HG03175 (cell line): ENCODE measurements at regions not wholly inside any gene's neighbourhood (a gene's known extent, or its start where the extent isn't known, plus 50 kb on each side); places are given as distances from the start of the nearest gene placed in this dataset.
"Not testable (repeated sequence)": the region's sequence is repeated elsewhere in the genome, so short reads cannot be mapped to it uniquely, and the experiment has no call there.

Experiments used
- ATAC-seq: cut with Tn5 transposase; IDR thresholded peaks from one replicate; pipeline ENCODE4 v1.9.1; 2021; ENCODE audit warnings: mild to moderate bottlenecking, moderate library complexity; ENCODE audit not compliant: unreplicated experiment

DNA sequence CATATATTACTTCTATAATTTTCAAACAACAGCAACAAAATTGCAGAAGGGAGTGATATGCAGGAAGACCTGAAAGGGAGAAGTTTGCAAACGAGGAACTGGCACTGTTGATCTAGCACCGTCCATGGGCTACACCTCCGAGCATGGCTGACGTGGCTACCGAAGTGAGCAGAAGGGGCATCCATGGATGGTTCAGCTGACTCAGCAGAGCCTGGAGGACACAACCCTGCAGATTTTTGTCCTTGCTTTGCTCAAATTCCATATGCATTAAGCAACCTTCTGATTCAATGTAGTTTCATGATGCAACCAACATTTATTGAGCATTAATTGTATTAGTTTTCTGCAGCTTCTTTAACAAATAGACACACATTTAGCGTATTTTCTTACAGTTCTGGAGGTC lies 191.2 kb downstream of the C1orf94 start:
- no peak for ATAC-seq

DNA sequence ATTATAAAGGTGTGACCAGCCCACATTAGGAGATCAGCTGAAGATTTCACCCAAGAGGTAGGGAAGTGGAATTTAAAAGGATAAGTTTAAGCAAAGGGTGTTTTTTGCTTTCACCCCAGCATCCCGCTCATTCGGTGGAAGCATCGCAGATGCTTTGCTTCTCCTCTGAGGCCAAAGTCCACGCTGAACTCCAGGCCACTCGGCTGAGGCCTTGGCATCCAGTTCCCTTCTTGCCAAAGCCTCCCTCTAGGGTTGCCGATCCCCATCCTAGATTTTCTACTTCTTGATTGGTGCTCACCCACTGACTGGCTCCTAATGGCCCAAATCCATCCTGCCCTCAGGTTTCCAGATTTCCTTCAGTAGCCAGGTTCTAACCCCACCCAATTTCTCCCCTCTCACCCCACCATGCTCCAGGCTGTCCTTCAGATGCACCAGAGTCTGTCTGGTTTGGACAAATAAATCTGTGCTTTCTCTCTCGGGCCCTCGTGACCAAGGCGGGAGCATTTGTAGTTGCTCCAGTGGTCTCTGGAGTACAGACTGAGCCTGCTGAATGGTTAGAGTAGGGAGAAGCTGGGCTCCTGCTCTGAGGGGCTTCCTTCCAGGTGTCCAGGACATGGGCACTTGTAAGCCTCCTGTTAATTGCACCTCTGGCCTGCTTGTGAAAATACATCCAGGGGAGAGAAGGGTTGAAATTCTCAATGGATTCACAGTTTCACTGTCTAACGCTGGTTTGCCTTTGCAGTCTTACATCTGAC lies 193.2 kb downstream of the C1orf94 start:
- ATAC-seq, result no peak

DNA sequence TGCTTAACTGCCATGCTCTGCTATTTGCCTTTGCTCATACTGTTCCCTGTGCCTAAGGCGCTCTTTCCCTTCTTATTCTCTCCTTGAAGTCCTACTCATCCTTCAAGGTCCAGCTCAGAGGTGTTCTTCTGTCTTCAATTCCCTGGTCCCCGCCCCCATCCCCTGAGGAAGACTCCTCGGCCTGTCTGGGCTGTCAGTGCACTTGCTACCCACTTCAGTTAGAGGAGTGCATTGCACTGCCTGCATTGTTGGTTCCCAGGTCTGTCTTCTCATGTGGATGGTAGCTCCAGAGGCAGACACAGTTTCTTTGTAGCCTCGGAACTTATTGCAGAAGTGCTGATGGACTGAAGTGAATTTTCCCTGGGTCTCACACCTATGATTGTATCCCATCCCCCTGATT lies 194.0 kb downstream of the C1orf94 start:
- ATAC-seq, result no peak

DNA sequence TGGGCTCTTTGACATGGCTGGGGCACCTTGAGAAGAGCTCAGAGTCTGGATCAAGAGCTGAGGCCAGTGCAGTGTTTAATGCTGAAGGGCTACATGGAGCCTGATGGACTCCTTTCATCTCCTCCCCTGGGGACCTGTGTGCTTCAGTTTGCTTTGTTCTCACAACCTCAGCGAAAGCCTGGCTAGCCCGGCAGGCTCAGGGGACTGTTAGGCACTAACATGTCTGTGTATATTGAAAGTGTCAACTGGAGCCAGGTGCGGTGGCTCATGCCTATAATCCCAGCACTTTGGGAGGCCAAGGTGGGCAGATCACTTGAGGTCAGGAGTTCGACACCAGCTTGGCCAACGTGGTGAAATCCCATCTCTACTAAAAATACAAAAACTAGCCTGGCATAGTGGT lies 194.5 kb downstream of the C1orf94 start:
- ATAC-seq, result not testable (repeated sequence)

DNA sequence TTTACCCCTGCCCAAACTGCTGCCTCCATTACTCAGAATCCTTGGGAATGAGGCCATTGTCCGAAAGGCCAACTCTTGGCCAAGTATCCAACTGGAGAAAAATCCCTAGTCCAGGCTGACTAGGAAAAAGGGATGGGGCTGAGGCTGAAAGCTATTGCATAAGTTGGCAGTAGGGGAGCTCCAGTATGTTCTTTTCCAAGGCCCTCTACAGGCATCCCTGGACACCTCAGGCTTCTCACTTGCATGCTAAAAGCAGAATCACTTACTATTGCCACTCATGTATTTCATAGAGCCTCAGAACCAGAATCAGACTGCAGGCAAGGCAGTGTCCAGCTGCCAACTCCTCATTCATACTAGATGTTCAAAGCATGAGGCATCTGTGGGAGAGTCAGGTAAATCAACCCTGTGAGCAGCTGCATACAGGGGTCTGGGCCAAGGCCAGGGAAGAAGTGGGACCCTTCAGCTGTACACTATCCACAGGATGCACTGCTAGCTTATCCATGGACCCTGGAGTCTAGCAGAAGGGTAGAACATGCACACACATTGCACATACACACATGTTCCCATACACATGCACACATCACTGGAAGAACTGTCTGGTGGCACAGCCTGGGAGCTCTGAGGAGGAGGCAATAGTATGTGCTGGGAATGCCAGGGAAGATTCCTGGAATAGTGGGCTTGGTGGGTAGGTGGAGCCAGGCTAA lies 195.3 kb downstream of the C1orf94 start:
- ATAC-seq, result no peak

DNA sequence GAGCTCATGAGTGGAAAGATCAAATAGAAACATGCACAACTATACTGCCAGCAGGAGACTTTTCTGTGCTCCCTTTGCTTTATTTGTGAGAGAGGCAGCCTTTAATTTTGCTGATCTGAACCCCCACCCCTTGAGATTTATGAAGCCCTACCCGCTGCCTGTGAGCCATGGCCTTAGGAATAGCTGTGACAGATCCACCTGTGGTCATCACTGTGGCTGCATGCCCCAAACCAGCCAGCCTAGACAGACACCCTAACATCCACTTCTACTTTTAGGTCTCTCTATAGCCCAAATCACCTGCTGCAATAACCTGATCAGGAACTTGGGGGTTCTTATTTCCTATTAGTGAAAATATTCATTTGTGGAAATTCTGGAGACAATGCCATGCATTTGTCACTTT lies 196.2 kb downstream of the C1orf94 start:
- no peak for ATAC-seq

DNA sequence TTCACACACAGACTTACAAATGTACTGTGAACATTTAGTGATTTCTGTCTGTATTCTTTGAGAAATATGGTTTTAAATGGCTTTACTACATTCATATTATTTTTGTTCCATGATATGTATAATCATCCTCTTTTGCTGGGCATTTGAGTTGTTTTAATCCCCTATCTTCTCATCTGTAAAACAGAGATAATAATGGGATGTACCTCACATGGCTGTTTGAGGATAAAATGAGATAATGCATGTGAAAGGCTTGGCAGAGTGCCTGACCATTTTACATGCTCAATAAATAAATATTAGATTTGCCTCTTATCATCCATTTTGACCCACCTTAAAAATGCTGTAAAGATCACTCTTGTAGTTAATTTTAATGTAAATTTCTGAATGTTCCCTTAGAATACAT lies 197.2 kb downstream of the C1orf94 start:
- ATAC-seq, result no peak

DNA sequence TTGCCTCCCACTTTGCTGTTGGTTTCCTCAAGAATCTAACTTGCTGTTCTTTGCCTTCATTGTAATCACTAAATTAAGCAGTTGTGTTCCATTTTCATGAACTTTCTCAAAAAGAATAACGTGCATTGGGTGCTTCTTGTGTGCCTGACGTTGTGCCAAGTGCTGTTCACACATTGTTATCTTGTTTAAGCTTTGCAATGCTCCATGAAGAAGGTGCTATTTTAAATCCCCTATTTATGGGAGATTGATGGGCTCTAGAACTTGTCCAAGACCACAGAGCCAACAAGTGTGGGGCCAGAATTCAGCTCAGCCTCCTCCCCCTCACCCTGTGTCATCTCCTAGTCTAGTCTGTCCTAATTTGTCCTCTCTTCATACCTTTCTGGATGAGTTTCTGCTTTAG lies 199.8 kb downstream of the C1orf94 start:
- ATAC-seq, result no peak

DNA sequence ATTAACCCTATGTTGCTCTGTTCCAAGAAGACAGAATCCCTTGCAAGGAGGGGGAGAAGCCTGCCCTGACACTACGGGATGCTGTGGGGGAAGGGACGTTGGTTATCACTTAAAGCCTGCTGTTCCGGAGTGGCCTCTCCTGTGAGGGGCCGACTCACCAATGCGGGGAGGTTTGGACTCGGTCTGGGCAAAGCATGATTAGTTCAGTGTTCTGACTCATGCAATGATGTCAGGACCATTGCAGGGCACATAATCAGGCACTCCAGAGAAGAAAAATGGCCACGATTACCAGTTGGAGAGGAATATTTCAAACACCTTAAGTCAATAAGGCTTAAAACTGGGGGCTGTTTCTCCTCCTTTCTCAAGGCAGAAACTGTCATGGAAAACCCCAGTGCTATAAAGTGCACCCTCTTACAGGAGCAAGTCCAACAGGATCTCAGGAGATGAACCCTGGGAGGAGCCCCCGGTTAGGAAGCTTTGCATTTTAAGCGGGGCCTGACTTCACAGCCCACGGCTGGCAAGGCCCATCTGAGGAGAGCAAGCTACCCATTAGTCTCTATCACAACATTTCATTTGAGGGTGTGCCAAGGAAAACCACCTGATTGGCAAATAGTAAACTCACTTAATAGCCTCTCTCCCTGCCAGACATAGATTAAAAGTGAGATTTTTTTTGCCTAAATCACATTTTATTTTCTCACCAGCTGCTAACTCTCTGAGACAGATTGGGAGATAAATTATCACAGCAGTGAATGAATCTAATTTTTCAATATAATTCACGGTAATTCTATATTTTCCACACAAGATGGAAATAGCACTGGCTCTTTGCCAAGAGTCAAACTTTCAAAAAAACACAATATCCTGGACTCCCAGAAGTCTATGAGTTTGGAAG lies 202.5 kb downstream of the C1orf94 start:
- no peak for ATAC-seq

DNA sequence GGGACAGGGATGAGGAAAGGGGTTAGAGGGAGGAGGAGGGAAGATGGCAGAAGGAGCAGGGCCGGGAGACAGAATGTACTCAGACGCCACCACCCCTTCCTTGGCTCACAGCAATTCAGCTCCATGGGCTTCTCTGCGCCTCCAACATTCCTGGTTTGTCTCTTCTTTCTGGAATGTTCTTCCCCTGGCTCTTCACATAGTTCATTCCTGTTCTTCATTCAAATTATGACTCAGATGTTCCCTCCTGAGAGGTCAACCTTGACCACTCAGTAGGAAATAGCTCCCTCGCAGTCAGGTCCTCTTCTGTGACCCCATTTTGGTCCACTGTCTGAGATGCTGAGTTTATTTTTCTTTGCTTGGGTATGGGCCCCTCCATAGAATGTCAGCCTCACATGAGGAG lies 203.2 kb downstream of the C1orf94 start:
- no peak for ATAC-seq

DNA sequence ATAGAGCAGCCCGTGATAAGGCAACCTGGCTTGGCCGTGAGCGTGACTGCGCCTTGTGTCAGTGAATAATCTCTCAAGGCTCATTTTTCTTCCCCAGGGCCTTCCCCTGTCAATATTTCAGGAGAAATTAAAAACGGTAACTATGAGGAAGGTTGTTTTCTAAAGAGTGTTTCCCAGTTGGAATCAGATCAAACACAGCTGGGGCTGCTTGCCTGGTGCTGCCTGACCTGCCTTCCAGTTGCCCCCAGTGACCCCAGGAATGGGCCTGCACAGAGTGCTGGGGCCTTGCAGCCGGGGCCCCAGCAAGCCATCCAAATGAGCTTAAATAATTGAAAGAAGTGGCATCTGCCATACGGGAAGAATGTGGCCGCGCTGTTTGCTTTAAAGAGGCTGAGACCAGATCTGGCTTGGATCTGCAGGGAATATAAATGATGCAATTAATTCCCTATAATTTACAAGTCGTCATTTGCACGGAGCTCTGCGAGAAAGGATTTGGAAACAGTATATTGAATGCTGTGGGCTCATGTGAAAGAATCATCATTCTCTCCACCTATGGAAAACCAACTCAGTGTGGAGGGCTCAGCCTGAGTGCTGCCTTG lies 203.9 kb downstream of the C1orf94 start:
- no peak for ATAC-seq

DNA sequence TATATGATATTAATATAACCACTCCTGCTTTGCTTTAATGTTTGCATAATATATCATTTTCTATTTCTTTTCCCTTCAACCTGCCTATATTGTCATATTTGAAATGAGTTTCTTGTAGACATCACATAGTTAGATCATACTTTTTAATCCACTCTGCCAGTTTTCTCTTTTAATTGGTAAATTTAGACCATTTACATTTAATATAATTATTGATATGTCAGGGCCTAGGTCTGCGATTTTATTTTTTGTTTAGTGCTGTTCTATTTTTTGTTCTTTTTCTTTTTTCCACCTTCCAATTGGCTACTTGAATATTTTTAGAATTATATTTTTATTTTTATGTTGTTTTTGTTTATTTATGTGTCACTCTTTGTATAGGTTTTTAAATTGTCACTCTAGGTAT lies 213.3 kb downstream of the C1orf94 start:
- ATAC-seq, result no peak

DNA sequence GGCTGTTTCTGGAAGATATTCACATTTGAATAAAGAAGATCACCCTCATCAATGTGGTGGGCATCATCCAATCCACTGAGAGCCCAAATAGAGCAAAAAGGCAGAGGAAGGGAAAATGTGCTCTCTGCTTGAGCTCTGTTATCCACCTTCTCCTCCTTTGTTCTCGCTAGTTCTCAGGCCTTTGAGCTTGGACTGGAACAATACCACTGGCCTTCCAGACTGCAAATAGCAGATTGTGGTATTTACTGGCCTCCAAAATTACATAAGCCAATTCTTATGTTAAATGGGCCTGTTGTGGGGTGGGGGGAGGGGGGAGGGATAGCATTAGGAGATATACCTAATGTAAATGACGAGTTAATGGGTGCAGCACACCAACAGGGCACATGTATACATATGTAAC lies 219.3 kb downstream of the C1orf94 start:
- ATAC-seq, result no peak

DNA sequence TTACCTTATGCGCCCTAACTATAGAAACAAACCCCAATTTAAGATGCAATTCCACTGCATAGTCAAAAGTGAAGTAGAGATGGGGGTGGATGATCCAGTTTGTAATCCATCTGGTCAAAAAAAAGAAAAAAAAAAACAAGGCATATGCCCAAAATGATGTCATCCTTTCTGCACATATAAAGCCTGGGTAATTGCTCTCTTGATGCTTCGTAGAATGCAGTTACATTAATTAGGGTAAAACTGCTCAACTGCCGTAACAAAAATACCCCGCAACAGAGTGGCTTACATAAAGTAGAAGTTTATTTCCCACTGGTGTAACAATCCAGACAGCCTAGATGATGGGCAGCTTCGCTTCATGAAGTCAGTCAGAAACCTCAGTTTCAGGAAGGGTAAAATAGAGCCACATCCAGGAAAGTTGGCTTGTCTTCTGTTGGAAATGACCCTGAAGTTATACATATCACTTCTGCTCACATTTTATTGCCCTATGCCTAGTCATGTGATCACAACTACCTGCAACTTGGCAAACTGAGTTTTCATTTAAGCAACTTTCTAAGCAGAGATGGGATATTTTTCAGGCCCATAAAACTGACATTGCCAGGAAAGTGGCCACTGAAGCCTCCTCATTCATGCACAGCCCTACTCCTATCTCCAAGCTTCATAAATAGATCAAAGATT lies 221.7 kb downstream of the C1orf94 start:
- no peak for ATAC-seq

DNA sequence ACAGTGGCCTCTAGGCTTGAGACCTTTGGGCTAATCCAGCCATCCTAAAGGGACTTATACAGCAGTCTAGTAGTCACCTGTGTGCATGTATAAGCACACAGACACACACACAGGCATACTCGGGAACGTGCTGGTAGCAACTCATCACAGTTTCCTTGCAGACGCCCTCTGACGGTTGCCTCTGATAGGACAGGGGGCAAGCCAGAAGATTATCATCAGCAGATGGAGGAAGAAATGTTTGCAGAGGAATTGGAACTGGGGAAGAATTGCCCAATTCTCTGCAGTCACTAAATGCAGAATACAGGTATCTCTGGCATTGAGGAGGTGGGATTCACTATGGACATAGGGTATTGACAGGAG lies 222.2 kb downstream of the C1orf94 start:
- no peak for ATAC-seq

DNA sequence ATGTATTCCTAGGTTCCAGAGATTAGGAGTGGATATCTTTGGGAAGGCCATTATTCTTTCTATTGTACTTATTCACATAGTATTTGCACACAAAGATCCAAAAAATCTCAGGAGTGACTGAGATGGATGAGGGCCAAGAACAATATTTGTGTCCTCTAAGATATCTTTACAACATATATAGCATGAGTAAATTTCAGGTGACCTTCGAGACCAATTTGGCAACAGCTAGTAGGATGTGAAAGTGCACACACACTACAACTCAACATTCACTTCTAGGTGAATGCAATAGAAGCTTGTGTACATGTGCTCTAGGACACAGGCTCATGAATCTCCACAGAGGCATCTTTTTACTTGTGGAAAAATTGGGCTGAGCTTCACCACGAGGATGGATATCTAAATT lies 224.0 kb downstream of the C1orf94 start:
- ATAC-seq, result no peak

DNA sequence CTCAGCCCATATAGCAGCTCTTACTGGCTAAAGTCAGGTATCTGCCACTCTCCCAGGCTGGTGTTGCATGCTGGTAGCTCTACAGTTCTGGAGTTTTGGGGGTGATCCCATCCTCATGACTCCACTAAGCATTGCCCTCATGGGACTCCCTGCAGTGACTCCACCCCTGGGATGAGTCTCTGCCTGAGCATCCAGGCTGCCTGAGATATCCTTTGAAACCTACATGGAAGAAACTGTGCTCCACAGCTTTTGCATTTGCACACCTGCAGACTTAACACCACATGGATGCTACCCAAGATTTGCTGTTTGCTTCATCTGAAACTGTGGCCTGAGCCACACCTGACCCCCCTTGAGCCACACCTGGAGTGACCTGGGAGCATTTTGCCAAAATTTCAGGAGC lies 226.4 kb downstream of the C1orf94 start:
- ATAC-seq, result no peak

DNA sequence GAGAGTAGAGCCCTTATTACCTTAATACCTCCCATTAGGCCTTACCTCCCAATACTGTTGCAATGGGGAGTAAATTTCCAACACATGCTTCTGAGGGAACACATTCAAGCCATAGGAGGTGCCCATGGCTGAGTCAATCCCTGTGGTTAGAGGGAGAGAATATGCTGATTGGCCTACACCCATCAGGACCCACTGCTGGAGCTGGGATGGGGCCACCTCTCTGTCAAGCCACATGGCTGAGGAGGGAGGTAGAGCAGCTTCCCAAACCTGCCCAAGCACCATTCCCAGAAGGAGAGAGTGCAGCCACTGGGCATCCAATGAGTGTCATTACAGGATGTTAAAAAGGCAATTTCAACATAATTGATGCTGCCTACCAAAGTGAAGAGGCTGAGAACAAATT lies 228.1 kb downstream of the C1orf94 start:
- ATAC-seq, result no peak

DNA sequence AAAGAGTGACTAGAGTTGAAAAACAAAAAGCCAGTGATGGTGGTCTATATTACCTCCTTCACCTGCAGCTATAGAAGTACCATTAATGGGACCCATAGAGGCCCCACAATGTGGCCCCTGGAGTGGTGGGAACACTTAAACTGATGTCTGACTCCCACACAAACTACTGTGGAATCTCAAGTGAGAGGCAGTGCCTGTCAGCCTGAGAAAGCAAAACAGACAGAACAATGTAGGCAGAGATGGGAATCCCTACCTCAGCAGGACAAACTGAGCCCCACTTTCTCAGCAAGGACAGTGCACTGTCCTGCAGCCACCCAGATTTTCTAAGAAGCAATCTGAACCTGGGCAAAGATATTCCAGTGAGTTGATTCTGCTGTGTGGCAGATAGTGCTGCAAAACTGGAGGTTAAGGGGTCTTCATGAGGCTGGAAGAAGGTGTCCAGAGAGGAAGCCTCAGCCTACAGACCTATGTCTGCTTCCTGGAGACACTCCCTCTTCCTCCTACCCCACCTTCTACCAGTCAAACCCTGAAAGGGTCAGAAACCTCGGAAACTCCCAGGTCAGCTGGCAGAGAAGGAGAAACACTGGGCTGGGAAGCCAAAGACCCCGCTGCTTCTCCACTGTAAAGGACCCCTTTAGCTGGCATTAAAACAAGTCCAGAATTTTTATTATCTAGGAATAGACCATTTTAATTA lies 228.7 kb downstream of the C1orf94 start:
- no peak for ATAC-seq

DNA sequence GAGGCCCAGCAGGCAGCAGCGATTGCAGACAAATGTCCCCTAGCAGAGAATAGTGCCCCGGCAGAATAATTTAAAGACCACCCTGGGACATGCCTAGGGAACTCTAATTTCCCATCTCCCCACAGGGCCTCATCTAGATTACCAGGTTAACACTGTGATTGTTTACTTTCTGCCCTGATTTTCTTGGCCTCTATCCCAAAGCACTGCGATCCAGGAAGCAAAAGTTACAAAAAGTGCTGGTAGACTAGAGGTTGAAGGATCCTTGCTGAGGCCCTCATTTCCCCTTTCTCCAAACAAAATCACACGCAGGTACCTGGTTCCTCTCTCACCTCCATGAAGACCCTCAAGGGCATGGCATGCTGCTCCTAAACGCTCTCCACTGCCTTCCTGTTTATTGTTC lies 229.7 kb downstream of the C1orf94 start:
- no peak for ATAC-seq
